ENCODE measurements at regions not wholly inside any gene's neighbourhood (a gene's known extent, or its start where the extent isn't known, plus 50 kb on each side); places are given as distances from the start of the nearest gene placed in this dataset.

DNA sequence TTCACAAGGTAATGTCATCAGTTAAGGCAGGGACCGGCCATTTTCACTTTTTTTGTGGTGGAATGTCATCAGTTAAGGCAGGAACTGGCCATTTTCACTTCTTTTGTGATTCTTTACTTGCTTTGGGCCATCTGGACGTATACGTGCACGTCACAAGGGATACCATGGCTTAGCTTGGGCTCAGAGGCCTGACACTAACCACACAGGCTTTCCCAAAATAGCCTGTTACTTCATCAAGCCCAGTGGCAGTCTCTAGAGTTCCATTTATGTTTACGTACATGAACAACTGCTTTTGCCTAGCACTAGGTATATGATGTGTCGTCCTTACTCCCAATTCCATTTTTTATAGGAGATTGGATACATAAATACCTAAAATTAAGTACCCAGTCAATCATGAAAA is 237.9 kb downstream of the C7orf25 start:
- Histone ChIP-seq H3K27me3 (replicated peaks; ENCODE audit: control insufficient read depth, insufficient read depth, low read length) (no peaks in the 10 kb centered on the region), H3K4me3 (replicated peaks; ENCODE audit: low read depth, low read length) (no peak overlapping the region), H3K36me3 (ENCODE audit: control insufficient read depth, insufficient read depth, low read length) (no peaks in the 10 kb centered on the region)
- TF ChIP-seq, protein P1, sequence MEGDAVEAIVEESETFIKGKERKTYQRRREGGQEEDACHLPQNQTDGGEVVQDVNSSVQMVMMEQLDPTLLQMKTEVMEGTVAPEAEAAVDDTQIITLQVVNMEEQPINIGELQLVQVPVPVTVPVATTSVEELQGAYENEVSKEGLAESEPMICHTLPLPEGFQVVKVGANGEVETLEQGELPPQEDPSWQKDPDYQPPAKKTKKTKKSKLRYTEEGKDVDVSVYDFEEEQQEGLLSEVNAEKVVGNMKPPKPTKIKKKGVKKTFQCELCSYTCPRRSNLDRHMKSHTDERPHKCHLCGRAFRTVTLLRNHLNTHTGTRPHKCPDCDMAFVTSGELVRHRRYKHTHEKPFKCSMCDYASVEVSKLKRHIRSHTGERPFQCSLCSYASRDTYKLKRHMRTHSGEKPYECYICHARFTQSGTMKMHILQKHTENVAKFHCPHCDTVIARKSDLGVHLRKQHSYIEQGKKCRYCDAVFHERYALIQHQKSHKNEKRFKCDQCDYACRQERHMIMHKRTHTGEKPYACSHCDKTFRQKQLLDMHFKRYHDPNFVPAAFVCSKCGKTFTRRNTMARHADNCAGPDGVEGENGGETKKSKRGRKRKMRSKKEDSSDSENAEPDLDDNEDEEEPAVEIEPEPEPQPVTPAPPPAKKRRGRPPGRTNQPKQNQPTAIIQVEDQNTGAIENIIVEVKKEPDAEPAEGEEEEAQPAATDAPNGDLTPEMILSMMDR (IDR thresholded peaks at IDR 0.05; ENCODE audit: insufficient read depth, low read length, poor library complexity, severe bottlenecking), result no peak
- no peak for DNase-seq (ENCODE audit: extremely low read depth, insufficient read length)

DNA sequence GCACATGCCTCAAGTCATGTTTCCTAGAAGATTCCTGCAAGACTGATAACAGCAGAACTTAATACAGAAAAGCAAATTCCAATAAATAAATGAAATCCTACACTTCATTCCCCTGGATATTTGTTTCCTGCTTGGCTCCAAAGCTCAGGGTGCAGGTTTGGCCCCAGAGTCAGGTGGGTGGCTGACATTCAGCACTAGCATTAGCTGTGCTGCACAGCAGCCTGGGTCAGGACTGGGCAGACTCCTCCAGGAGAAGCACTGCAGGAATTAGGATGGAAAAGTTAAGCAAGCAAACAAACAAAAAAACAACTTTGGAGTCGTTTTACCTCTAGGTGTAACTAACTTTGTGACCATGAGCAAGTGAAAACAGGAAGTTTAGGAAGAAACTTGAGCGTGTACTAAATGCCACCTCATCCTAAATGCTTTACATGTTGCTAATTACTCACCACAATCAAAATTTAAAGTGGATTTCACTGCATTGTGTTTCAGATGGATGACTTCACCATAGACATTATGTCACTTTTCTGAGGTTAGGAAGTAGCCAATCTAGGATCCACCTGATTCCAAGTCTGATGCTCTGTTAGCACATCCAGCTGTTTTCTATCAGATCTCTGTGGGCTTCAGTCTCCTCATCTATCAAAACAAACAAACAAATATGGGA is 239.4 kb downstream of the C7orf25 start:
- no peaks in the 10 kb centered on the region for H3K27me3 ChIP-seq (replicated peaks; ENCODE audit: control insufficient read depth, insufficient read depth, low read length)
- no peak for DNase-seq (ENCODE audit: extremely low read depth, insufficient read length)
- TF ChIP-seq, protein P1 (IDR thresholded peaks at IDR 0.05; ENCODE audit: insufficient read depth, low read length, poor library complexity, severe bottlenecking), result no peak
- H3K36me3 ChIP-seq (ENCODE audit: control insufficient read depth, insufficient read depth, low read length), result no peaks in the 10 kb centered on the region
- H3K4me3 ChIP-seq (replicated peaks; ENCODE audit: low read depth, low read length), result no peak overlapping the region

DNA sequence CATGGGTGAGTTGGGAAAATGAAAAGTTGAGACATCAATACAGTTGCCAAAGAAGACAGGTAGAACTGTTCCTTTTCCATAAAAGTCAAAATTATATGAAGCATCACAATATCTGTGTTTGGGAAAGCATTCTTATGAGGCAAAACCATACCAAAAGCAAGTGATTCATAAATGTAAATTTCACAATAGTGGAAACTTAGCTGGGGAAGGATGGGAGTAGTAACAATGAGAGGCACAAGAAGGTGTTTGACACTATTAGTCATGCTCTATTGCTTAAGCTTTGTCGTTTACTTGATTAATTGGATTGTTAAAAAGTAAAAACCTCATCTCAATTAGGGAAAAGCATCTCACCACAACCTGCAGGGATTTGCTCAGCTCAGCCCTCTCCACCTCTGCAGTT is 240.2 kb downstream of the C7orf25 start:
- H3K27me3 ChIP-seq (replicated peaks; ENCODE audit: control insufficient read depth, insufficient read depth, low read length), result no peaks in the 10 kb centered on the region
- no peak overlapping the region for H3K4me3 ChIP-seq (replicated peaks; ENCODE audit: low read depth, low read length)
- no peak for DNase-seq (ENCODE audit: extremely low read depth, insufficient read length)
- TF ChIP-seq, protein P1 (IDR thresholded peaks at IDR 0.05; ENCODE audit: insufficient read depth, low read length, poor library complexity, severe bottlenecking), result no peak
- H3K36me3 ChIP-seq (ENCODE audit: control insufficient read depth, insufficient read depth, low read length), result no peaks in the 10 kb centered on the region

DNA sequence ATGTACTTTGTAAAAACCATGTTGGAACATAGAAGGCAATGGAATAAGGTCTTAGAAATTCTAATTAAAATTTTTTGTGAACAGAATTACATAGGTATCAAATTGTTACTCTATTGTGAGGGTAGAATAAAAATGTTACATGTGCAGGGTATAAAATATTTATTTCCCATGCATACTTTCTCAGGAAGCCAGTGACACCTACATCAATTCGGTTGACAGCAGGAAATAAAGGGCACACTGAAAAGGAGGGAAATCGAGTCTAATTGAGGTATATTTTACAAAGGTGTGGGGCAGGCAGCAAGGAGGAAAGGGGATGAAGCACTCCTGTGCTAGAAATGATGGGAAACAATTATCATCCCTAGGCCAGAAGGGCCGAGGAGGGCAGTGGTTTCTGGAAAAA is 244.9 kb downstream of the C7orf25 start:
- TF ChIP-seq, protein P1 (IDR thresholded peaks at IDR 0.05; ENCODE audit: insufficient read depth, low read length, poor library complexity, severe bottlenecking), result no peak

DNA sequence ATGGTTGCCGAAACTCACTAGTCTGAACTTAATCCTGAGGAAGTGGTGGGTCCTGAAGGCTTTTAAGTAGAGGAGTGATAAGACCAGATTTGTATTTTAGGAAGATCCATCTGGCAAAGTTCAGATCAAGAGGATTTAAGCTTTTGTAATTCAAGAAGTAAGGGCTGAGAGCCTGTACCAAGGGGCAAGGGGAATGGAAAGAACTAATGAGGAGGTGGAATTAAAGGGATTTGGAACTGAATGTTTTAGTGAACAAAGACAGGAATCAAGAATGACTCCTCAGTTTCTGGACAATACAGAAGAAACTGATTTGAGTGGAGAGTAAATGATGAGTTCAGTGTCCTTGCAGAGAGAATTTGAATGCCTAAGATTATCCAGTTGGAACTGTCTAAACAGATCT is 249.0 kb downstream of the C7orf25 start:
- Histone ChIP-seq H3K36me3 (ENCODE audit: control insufficient read depth, insufficient read depth, low read length) (no peaks in the 10 kb centered on the region), H3K27me3 (replicated peaks; ENCODE audit: control insufficient read depth, insufficient read depth, low read length) (no peaks in the 10 kb centered on the region), H3K4me3 (replicated peaks; ENCODE audit: low read depth, low read length) (no peak overlapping the region)
- TF ChIP-seq, protein P1 (IDR thresholded peaks at IDR 0.05; ENCODE audit: insufficient read depth, low read length, poor library complexity, severe bottlenecking), result no peak
- DNase-seq (ENCODE audit: extremely low read depth, insufficient read length), result no peak

More for the DNA sequence above, 244.9 kb downstream of the C7orf25 start:
- Histone ChIP-seq H3K27me3 (replicated peaks; ENCODE audit: control insufficient read depth, insufficient read depth, low read length) (no peaks in the 10 kb centered on the region), H3K4me3 (replicated peaks; ENCODE audit: low read depth, low read length) (no peak overlapping the region), H3K36me3 (ENCODE audit: control insufficient read depth, insufficient read depth, low read length) (no peaks in the 10 kb centered on the region)
- DNase-seq (ENCODE audit: extremely low read depth, insufficient read length), result no peak

DNA sequence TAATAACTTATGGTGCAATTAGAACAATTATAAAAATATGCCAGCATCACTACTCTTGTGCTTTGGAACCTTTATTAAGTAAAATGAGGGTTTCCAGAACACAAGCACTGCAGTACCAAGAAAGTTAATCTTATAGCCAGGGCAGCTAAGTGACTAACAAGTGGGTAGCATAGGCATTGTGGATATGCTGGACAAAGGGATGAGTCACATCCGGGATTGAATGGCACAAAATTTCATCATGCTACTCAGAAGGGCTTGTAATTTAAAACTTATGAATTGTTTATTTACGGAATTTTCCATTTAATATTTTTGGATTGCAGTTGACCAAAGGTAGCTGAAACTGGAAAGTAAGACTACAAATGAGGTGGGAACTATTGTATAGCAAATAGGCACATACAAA is 250.6 kb downstream of the C7orf25 start:
- no peaks in the 10 kb centered on the region for H3K27me3 ChIP-seq (replicated peaks; ENCODE audit: control insufficient read depth, insufficient read depth, low read length)
- TF ChIP-seq, protein P1 (IDR thresholded peaks at IDR 0.05; ENCODE audit: insufficient read depth, low read length, poor library complexity, severe bottlenecking), result no peak
- no peak overlapping the region for H3K4me3 ChIP-seq (replicated peaks; ENCODE audit: low read depth, low read length)
- DNase-seq (ENCODE audit: extremely low read depth, insufficient read length), result no peak
- H3K36me3 ChIP-seq (ENCODE audit: control insufficient read depth, insufficient read depth, low read length), result no peaks in the 10 kb centered on the region
